Lower leg skin (tissue), 3 donors: ENCODE measurements at regions not wholly inside any gene's neighbourhood (a gene's known extent, or its start where the extent isn't known, plus 50 kb on each side); places are given as distances from the start of the nearest gene placed in this dataset.

ENCODE experiments used
- POLR2A ChIP-seq, 2 donors: fragments of 450-650 bp; IDR thresholded peaks; one replicate each; pipeline ENCODE4 v1.6.1; 2016 to 2017; ENCODE audit warnings: antibody characterized with exemption in 2 of 2, mild to moderate bottlenecking in 1 of 2, moderate library complexity in 1 of 2
- TF ChIP-seq, protein P1 (sequence below), 3 donors: fragments of 450-650 bp; IDR thresholded peaks; one replicate each; pipeline ENCODE4 v1.5.1; 2016; ENCODE audit warnings: antibody characterized with exemption in 3 of 3, mild to moderate bottlenecking in 3 of 3, moderate library complexity in 2 of 3

DNA sequence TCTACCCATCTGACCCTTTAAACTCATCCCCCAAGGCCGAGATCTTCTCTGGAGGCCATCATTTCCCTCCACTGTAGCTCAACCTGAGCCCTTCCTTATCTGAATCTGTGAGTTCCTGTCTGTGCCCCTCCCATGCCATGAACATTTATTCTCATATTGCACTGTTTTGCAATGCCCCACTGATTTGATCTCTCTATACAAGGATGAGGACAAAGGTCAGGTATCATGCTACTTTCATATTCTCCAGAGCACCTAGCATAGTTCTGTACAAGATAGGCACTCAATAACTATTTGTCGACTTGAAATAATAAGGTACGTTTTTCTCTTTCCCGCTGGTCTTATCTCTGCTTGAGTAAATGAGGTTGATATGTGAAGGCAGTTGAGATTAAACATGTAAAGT, 135.5 kb downstream of the KLF5 start:
- TF ChIP-seq, protein P1, sequence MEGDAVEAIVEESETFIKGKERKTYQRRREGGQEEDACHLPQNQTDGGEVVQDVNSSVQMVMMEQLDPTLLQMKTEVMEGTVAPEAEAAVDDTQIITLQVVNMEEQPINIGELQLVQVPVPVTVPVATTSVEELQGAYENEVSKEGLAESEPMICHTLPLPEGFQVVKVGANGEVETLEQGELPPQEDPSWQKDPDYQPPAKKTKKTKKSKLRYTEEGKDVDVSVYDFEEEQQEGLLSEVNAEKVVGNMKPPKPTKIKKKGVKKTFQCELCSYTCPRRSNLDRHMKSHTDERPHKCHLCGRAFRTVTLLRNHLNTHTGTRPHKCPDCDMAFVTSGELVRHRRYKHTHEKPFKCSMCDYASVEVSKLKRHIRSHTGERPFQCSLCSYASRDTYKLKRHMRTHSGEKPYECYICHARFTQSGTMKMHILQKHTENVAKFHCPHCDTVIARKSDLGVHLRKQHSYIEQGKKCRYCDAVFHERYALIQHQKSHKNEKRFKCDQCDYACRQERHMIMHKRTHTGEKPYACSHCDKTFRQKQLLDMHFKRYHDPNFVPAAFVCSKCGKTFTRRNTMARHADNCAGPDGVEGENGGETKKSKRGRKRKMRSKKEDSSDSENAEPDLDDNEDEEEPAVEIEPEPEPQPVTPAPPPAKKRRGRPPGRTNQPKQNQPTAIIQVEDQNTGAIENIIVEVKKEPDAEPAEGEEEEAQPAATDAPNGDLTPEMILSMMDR (IDR thresholded peaks at IDR 0.05), result no peak
- no peak for TF ChIP-seq POLR2A (IDR thresholded peaks at IDR 0.05)
